Left lobe of liver (tissue), 2 donors: ENCODE measurements at regions not wholly inside any gene's neighbourhood (a gene's known extent, or its start where the extent isn't known, plus 50 kb on each side); places are given as distances from the start of the nearest gene placed in this dataset.

Source experiments
- ATAC-seq: fragments of 200-7000 bp; cut with Tn5 transposase; one replicate; pipeline ENCODE4 v1.9.1; 2020; ENCODE audit warnings: mild to moderate bottlenecking, moderate library complexity
- DNase-seq: peaks from one replicate; pipeline ENCODE4 v3.0.0-alpha.2; 2020; ENCODE audit warnings: low spot score
- donor health status: DM: no; HTN: no; CAD: no; lungs with moderate emphysema.
- donor health status: DM: no; HTN: yes; CAD: no.

GRCh38 chr6:145238787-145239186, 496.5 kb downstream of the EPM2A start:
- DNase-seq: no peak
- no peak for ATAC-seq

GRCh38 chr6:145241039-145241438, 494.3 kb downstream of the EPM2A start:
- ATAC-seq (no peak), DNase-seq (no peak)

DNA sequence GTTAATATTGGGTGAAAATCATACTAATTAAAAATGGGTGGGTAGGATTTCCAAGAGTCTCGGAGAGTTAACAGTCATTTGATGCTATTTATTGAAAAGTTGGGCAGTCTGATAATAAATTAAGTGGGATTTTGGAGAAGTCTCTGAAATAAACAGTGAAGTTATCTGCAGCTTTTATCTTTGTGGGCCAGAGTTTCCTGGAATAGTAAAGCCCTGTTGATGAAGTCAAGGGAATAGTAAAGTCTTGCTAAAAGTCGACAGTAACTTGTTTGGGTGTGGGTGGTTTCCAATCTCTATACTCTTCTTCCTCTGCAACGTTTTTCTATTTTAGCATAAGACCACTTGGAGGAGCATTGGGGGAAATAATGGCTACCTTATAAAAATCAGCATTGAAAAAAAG, 493.6 kb downstream of the EPM2A start:
- DNase-seq: no peak
- no peak for ATAC-seq

DNA sequence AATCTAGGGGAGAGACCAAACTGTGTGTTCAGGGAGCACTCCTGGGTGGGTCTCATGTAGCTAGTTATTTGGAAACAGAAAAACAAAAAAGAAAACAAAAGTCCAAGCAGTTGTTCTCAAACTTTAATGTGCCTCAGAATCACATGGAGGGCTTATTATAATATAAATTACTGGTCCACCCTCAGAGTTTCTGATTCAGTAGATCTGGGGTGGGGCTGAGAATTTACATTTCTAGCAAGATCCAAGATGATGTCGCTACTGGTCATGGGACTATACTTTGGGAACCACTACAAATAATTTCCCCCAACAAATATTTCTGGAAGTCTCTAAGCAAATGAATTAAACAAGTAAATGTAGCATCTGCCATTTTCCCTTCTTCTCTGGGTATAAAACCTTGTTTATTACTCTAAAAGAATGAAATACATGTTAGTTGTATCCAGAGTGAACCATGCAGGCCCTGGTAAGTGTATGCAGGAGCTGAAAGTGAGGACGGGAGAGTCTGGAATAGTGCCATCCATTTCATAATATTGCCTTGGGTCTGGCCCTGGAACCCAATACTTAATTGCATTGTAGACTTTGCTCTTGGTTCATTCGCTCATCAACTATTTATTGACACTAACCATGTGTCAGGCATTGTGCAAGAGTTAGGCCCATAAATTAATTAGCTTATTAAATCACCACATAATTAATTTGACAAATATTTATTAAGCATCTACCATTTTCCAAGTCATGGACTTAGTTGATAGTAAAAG, 490.8 kb downstream of the EPM2A start:
- DNase-seq: peak; percentile 50
- peak; percentile 84 for ATAC-seq

DNA sequence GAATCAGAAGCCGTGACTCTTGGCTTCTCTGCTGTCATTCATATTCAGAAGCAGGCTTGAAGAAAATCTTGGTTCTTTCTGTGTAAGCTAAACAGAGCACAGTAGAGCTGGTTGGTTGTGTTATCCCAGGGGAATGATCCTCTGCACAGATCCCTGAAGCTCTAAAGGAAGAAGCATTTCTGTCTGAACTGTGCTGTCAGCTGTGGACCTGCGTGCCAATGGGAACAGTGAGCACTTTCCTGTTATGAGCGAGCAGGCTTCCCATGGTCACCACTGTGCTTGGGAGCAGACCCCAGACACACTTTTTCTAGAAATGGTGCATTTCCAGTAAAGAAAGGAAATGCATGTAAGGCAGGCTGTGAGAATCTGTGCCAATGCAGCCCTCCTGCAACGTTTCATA, 490.2 kb downstream of the EPM2A start:
- ATAC-seq (peak; percentile 68), DNase-seq (no peak)

- ATAC-seq (no peak), DNase-seq (no peak)
Measured at GRCh38 chr6:145247692-145248419, 487.5 kb downstream of the EPM2A start.

DNA sequence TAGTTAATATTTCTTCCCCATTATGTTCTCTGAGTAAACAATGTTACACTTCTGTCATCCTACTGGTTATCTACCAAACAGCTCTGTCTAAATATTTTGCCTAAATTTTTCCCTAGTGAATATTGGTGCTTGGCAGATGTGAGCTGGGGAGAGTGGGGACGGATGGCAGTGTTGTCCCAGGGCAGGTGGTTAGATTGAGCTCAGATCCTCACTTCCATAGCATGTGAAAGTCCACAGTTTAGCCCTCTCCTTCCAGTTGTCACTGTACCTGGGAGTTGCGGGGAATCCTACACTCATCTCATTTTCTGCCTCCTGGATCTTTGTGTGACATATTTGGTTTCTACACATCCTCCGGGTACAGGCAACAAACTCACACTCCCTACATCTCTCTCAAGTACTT, 484.9 kb downstream of the EPM2A start:
- ATAC-seq: peak; percentile 48
- DNase-seq: no peak

DNA sequence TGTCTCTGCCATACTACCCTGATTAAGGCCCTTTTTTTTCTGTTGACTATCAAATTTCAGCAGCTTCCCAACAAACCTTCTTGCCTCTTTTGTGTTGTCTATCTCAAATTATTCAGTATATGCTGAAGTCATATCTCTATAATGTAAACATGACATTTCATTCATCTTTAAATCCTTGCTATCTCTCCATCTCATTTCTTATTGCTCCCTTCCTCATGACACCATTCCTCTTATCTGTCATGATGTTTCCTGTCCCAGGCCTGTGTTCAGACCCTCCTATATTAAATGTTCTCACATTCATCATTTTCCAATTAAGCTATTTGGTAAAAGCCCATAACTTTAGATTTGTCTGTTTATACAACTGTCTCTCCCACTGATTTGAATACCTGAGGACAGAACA, 482.6 kb downstream of the EPM2A start:
- ATAC-seq: no peak
- DNase-seq: no peak

DNA sequence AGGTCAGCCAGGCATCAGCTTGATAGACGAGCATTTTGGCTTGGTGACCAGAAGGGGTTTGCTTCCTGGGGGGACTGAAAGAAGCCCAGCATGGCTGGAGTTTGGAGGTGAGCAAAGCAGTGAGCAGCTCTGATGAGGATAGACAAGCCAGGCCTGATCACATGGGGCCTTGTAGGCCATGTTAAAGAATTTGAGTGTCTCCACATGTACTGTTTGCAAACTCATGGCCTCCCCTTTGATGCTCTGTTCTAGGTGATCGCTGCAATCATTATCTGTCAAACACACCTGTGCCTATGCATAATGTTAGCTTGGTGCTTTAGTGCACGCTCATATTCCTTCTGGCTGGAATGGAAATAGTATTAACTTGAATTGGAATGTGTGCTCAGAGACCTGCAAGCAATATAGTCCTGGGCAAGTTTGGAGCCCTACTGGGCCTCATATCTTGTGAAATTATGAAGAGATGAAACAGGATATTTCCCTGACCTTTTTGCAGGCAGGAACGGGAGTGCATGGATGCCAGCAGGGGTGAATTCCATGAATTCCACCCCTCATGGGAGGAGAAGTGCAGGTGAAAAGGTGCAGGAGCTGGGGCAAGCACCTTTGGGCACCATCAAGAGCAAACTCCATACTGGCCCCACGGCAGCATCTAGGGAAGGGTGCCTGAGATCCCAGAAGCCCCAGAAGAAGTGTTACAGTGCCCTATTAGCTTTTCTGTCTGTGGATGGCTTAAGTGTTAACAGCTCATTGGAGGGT, 480.5 kb downstream of the EPM2A start:
- no peak for ATAC-seq
- DNase-seq: no peak

- no peak for ATAC-seq
- no peak for DNase-seq
Measured at GRCh38 chr6:145257704-145258103, 477.6 kb downstream of the EPM2A start.

DNA sequence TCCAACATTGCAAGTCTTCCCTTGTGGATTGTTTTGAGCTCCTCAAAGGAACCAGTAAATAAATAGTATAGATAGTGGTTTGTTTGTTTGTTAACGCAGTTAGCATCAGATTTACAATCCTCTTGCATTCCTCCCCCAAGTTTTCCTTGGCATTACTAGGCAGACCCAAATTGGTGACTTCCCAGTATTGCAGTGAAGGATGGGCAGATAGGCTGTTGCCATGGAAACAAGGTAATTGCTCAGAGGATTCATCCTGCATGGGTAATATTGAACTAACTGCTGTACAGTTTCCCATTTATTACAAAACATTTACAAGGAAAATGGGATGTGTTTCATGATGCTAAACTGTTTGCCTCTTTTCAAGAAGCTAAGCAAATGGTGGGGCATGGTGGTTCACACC, 477.2 kb downstream of the EPM2A start:
- no peak for ATAC-seq

GRCh38 chr6:145260484-145261175, 474.7 kb downstream of the EPM2A start:
- DNase-seq (no peak), ATAC-seq (no peak)

More for the DNA sequence above, 477.2 kb downstream of the EPM2A start:
- no peak for DNase-seq

- ATAC-seq (no peak), DNase-seq (no peak)
Measured at GRCh38 chr6:145261758-145262157, 473.6 kb downstream of the EPM2A start.

- ATAC-seq (no peak), DNase-seq (no peak)
Measured at GRCh38 chr6:145262771-145263170, 472.5 kb downstream of the EPM2A start.

GRCh38 chr6:145263778-145264211, 471.5 kb downstream of the EPM2A start:
- ATAC-seq (no peak), DNase-seq (no peak)

DNA sequence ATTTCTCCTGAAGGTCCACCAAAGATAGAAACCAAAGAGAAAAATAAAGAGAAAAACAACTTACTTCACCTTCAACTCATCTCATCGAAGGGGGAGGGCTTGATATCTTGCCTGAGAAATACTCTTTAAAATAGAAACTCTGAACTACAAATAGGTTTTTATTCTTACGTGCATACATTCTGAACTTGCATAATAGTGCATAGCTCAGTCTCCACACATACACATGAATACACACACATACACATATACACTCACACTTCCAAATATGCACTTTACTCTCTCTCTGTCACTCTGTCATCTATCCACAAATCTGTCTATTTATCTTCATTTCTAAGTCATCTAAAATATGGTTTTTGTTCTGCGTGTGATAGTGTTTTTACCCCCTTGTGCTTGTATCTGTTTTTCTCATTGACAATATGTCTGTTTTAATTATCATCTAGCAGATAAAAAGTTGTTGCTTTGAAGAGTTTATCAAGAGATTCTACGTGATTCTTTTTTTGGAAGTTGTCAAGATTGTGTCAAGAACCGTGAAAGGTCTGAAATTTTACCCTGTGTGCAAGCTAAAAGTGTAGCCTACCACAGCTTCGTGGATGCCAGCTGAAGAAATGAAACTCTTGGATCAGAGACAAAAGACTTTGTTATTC, 468.8 kb downstream of the EPM2A start:
- ATAC-seq: no peak
- DNase-seq: no peak

- ATAC-seq (peak; percentile 97), DNase-seq (peak; percentile 86)
Measured at GRCh38 chr6:145267076-145267867, 468.0 kb downstream of the EPM2A start.

- no peak for ATAC-seq
- DNase-seq: no peak
Measured at GRCh38 chr6:145270464-145270863, 464.9 kb downstream of the EPM2A start.

DNA sequence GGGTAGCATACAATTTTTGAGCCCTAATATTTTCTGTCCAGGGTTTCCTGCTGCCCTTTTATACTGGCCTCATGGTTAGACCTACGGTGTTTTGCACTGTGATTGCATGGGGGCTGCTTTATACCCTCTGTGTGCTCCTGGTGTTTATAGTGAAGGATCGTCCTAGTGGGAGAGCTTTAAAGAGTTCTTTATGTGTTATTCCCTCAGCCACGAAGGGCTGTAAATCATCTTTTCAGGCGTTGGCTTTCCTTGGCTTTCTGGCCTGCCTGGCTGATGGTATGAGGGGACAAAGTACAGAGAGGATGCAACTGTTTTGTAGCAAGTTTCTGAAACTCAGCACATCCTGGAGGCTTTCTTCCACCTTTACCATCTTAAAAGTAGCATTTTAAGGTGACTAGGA, 464.3 kb downstream of the EPM2A start:
- DNase-seq (no peak), ATAC-seq (no peak)

GRCh38 chr6:145271577-145271976, 463.7 kb downstream of the EPM2A start:
- DNase-seq (no peak), ATAC-seq (no peak)
